NCI-H510A treated with DMSO at 0.1 percent for 48 hours (cell line): ENCODE measurements at regions not wholly inside any gene's neighbourhood (a gene's known extent, or its start where the extent isn't known, plus 50 kb on each side); places are given as distances from the start of the nearest gene placed in this dataset.

Source experiments
- DNase-seq: peaks from one replicate; lab custom pipeline; 2025; lab: John Stamatoyannopoulos, UW

- no peak for DNase-seq
Measured at GRCh38 chr13:111645198-111645597, 324.8 kb downstream of the TEX29 start.

DNA sequence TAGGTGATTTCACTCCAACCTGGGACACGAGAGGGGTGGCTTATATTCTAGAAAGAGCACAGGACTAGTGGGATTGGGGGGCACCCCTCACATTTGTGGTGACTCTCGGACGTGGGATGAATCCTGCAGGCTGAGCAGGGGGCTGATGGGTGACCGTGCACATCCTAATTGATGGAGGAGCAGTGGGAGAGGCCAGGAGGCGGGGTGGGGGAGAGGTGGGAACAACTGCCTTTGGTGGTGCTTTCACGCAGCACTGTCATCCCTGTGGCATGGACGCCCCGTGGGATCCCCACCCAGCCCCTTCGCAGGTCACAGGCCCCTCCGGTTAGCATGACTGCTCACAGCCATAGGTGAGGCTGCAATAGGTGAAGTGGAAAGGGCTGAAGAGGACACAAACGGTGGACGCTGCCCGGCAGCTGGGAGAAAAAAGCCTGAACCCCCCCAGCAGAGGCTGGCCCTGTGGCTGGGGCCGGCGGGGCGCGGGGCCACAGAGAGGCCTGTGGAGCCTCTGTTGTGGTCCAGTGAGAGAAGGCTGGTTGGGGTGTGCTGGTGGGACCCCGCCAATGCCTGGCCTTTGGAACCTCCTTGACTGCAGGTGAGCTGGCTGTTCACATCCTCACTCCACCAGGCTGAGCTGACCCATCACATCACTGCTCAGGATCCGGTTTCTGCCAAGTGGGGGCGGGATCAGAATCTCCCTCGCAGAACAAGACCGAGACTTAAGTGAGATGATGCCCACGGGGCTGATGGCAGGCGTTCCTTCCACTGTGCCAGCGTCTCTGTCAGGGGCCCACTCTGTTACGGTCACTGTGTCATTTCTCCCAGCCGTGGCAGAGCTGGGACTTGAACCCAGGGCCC is 325.4 kb downstream of the TEX29 start:
- DNase-seq, result no peak

DNA sequence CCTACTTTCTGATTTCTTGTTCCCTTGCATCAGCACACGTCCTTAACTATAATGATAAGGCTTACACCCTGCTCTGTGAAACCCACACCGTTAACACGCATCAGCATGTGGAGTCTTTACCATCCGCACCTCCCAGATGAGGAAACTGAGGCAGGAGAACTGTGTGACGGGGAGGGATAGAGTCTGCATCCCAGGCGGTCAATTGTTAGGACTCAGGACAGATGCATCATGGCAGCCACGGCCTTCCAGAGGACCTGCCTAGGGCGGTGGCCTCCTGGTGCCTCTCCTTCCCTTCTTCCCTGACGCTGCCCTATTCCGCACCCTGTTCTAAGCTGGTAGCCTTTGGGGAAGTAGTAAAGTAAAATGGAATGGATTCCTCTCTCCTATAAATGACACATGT is 326.0 kb downstream of the TEX29 start:
- no peak for DNase-seq

GRCh38 chr13:111648885-111649284 is 328.4 kb downstream of the TEX29 start:
- DNase-seq, result no peak

DNA sequence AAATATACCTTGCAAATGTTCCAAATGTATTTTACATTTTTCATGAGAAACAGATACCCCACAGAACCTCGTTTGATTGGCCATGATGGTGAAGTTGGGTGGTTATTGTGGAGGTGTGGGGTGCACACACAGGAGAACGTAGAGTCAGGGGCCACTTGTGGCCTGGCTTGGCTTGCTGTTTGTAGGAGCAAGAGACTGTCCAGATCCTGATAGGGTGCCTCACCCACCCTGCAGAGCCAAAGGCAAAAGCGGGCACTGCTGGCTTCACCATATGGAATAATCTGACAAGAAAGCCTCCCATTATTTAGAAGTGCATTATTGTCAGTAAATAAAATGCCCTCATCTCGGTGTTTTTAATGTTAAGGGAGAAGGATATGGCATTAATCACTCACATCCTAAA is 330.2 kb downstream of the TEX29 start:
- no peak for DNase-seq

DNA sequence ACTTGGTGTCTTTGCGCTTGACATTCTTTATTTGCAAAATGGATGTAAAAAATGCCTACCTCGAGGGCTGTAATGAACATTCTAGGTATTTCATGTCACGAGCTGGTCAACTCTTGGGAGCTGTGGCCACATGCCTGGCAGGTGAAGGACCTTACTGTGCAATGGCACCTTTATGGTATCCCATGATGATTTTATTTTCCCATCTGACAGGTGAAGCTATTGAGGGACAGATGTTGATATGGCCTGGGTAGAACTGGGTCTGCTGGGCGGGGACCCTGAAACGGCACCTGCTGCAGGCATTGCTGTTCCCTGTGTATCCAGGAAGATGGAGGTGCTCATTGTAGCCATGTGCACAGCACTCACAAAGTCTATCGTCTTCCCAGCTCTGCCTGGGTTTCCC is 332.2 kb downstream of the TEX29 start:
- no peak for DNase-seq

DNA sequence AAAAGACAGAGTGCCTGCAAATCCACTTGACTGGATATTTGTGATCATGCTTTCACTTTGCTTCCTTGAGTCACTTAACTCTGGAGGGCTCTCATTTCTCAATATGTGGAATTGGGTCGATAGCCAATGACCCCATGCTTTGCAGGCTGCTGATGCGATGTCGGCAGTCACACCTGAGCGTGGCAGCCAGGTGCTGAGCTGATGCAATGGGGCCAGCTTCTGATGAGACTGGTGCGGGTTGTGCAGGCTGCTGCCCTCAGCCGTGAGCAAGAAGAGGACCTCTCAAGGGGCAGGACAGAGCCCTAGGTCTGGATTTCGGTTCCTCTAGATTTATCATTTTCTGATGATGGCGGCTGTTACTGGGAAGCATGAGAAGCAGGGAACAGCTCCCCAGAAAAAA is 334.1 kb downstream of the TEX29 start:
- no peak for DNase-seq

GRCh38 chr13:111656439-111656838 is 336.0 kb downstream of the TEX29 start:
- no peak for DNase-seq

GRCh38 chr13:111657013-111657412 is 336.6 kb downstream of the TEX29 start:
- no peak for DNase-seq

DNA sequence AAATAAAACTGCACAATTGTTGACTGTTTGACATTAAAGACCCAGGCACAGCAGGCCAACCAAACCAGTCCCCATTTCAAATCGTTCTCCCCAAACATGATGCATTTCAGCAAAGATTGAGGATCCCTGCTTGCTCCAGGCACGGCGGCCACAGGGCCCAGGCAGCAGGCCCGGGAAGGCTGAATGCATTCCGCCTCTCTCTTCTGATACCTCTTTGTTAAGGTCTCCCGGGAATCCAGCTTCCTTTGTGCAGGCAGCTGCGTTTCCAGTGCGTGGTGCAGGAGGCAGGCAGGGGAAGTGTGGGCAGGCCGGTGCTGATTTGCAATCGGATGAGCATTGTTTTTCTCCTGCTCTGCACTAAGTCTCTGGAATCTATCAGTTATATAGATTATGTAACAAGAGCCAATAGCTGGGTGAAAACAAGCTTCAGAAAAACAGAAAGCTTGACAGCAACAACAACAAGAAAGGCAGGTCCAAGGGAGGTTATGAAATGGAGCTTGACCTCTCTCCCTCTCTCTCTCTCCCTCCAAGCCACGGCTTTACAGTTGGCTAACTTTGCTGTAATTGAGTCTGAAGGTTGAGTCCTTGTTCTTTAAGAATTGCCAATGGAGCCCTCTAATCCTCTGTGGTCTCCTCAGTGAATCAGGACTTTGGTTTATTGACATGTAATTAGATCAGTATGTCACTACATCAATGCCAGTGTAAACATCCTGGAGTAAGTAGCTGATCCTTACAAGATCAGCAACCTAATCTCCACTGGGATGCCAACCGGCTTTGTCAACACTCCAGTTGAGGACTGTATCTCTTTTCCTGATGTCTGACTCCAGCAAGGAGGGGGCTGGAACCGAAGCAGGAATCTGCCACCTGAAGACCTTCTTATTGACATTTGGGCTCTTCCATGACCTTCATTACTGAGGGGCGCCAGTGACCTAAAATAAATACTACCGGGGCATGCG is 338.0 kb downstream of the TEX29 start:
- peak; percentile 60 for DNase-seq

DNA sequence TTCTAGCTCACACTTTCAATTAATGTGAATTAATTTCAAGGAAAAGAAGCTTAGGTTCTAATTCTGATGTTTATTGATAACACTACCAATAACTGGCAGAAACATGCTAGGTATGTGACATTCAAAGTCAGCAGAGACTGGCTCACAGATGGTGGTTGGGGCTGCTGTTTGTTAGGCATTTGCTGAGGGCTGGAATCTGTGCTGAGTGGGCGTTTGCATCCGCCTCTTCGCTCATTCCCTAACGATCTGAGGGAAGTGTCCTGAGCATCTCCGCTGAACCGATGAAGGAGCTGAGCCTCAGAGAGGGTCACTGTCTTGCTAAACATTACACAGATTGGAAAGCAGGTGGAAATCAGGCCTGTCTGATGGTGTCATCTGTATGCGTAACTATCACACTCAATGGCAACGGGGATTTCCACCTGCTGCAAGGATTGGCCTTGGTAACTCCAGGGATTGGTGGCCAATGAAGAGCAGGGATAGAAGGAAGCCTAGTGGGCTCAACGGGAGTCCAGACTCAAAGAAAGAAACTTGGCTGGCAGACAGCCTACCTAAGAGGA is 338.9 kb downstream of the TEX29 start:
- peak; percentile 21 for DNase-seq

- DNase-seq, result no peak
Measured at GRCh38 chr13:111659842-111660241, 339.4 kb downstream of the TEX29 start.

DNA sequence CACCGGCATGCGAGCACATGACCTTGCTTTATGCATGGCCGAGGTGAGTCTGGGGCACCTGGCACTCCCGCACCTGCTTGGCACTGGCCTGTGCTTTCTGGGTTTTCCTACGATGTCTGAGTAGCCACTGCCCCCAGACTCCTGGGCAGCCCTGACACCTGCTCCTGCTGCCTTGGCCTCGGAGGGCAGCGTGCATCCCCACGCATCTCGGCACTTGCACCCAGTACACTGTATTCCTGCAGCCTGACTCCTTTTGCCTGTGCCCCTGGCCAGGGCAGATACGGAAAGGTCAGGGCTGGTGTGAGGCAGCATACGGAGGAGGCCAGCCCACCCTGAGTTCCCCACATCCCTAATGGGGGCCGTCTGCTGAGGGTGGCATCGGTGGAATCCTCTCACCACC is 340.6 kb downstream of the TEX29 start:
- DNase-seq, result no peak

DNA sequence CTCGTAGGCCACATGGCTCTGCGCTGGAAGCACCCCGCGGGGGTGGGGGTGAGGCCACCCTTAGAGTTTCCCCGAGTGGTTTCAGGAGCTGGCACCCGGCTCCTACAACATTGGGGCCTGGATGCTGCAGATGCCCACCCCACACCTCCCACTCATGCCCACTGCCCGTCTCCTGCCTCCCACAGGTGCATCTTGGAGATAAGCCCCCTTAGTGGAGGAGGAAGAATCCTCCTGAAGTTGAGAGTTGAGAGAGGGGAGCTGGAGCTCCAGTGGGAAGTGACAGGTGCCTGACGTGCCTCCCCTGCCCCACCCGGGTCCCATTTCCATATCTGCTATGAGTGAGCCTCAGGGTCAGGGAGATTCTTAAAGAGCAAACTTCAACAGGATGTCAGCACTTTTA is 341.3 kb downstream of the TEX29 start:
- DNase-seq, result no peak

GRCh38 chr13:111662451-111662850 is 342.0 kb downstream of the TEX29 start:
- no peak for DNase-seq

DNA sequence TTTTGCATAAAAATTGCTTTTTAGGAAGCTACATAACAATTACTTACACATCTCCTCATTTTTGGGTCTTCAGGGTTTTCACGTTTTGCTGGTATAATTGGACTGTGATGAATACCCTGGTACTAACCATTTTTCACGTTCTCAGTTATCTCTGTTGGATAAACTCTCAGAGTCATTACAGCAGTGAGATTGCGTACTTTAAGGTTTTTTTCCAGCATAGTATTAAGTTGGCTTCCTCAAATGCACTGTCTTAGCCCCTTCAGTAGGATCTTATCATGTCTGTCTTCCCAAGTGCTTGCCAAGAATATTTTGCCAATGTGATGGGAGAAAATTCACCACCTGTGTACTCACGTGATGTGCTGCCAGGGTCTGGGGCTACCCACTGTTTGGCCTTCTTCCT is 342.5 kb downstream of the TEX29 start:
- DNase-seq, result no peak

DNA sequence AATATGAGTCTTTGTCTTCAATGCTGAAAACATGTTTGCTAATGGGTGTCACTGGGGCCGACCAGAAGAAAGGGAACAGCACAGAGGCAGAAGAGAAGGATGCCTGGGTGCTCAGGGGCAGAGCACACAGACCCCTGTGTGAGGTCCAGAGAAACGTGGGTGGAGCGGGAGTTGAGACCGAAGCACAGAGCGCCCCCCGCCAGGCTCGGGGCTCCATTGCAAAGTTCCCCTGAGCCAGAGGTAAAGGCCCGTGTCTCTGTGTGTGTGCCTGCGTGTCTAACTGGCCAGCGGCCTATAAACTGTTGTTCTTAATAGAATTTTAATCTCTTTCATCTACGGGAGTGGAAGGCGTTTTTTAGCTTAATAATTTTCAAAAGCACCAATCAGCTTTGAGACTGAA is 343.1 kb downstream of the TEX29 start:
- DNase-seq, result no peak

DNA sequence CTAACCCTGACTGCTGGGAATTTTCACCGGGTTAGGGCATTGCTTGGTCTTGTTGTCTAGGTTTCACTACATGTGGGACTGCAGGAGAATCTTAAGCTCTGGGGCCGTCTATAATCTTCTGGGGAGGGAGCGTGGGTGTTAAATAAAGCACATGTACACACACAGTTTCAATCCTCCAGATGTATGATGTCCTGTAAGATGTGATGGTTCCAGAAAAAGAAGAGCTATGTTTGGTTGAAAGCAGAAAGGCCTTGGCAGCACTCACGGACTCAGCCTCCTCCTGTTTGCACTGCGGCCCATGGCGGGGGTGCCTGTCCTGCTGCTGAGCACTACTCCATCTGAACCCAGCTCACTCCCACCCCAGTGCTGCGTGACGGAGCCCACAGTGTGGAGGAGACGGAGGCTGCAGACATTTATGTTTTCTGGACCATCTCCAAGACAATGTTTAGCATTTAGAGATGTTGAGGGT is 343.5 kb downstream of the TEX29 start:
- DNase-seq, result no peak

- DNase-seq, result no peak
Measured at GRCh38 chr13:111664696-111665095, 344.3 kb downstream of the TEX29 start.

GRCh38 chr13:111665691-111666095 is 345.3 kb downstream of the TEX29 start:
- no peak for DNase-seq

DNA sequence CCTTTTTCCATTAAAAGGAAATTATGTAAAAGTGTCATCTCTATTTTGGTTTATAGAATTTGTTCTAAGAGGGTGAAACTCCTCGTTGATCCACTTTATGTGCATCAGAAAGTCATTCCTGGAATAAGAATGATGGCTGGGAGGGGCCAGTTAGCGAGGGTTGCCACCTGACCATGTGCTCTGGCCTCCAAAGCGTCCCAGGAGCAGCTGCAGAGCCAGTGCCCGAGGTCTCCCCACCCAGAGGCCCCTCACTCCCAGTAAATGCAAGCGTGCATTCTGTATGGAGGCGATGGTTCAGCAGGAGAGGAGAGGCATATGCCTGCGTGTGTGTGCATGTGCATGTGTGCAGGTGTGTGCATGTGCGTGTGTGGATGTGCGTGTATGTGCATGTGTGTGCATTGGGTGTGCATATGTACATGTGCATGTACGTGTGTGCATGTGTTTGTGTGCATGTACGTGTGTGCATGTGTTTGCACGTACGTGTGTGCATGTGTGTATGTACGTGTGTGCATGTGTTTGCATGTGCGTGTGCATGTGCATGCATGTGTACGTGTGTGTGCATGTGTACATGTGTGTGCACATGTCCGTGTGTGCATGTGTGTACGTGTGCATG is 345.8 kb downstream of the TEX29 start:
- no peak for DNase-seq

- no peak for DNase-seq
Measured at GRCh38 chr13:111667757-111668156, 347.3 kb downstream of the TEX29 start.
